ENCODE measurements at regions not wholly inside any gene's neighbourhood (a gene's known extent, or its start where the extent isn't known, plus 50 kb on each side); places are given as distances from the start of the nearest gene placed in this dataset.

DNA sequence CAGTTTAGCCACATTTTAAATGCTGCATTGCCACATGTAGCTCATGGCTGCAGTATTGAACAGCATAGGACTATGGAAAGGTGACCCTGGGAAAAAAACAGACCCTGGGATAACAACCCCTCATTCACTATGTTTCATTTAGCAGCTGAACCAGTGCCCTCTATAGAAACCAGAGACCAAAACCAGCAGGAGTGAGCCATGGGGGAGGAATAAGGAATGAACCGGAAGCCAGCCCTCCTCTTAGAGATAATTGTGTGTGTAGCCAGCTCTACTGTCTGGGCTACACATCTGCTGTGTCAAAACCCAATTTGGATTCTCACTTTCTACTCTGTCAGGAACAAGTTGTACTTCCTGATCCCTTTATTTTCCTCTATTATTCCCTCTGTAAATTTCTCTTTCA is 158.5 kb upstream of the S100G start:
- TF ChIP-seq, protein P1, sequence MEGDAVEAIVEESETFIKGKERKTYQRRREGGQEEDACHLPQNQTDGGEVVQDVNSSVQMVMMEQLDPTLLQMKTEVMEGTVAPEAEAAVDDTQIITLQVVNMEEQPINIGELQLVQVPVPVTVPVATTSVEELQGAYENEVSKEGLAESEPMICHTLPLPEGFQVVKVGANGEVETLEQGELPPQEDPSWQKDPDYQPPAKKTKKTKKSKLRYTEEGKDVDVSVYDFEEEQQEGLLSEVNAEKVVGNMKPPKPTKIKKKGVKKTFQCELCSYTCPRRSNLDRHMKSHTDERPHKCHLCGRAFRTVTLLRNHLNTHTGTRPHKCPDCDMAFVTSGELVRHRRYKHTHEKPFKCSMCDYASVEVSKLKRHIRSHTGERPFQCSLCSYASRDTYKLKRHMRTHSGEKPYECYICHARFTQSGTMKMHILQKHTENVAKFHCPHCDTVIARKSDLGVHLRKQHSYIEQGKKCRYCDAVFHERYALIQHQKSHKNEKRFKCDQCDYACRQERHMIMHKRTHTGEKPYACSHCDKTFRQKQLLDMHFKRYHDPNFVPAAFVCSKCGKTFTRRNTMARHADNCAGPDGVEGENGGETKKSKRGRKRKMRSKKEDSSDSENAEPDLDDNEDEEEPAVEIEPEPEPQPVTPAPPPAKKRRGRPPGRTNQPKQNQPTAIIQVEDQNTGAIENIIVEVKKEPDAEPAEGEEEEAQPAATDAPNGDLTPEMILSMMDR (IDR thresholded peaks at IDR 0.05) = no peak
- DNase-seq (ENCODE audit: low spot score) = no peak
- no peak overlapping the region for H3K27ac ChIP-seq
- no peak overlapping the region for H3K4me3 ChIP-seq

- no peak overlapping the region for H3K4me3 ChIP-seq
- no peak for DNase-seq (ENCODE audit: low spot score)
- H3K27ac ChIP-seq = no peak overlapping the region
- TF ChIP-seq, protein P1 (IDR thresholded peaks at IDR 0.05) = no peak
Measured at GRCh38 chrX:16496175-16496574, 153.8 kb upstream of the S100G start.

- Histone ChIP-seq H3K4me3 (no peak overlapping the region), H3K27ac (no peak overlapping the region)
- TF ChIP-seq, protein P1 (IDR thresholded peaks at IDR 0.05) = no peak
- no peak for DNase-seq (ENCODE audit: low spot score)
Measured at GRCh38 chrX:16511796-16512776, 137.9 kb upstream of the S100G start.

DNA sequence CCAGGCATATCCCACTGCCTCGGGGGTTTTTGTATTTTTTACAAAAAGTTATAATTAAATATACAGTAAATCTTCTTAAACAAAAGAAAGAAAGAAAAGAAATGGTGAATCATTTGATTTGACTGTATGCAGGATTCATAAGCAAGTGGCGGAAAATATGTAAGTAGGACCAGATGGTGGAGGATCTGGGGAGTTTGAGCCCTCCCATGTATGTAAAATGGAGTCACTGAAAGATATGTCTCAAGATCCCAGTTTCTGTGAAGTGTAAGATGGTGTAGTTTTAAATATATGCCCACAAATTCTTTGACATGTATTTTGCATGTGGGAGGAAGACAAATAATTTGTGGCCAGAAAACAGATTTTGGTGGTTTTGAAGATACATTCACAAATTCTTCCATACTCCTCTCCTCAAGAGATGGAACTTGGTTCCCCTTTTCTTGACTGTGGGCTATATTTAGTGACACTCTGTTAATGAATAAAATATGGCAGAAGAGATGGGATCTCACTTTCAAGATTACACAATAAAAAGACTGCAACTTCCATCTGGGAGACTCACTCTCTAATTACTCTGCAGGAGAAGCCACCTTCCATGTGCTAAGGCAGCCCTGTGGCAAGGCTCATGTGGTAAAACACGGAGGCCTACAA is 133.6 kb upstream of the S100G start:
- Histone ChIP-seq H3K4me3 (no peak overlapping the region), H3K27ac (no peak overlapping the region)
- TF ChIP-seq, protein P1 (IDR thresholded peaks at IDR 0.05) = no peak
- no peak for DNase-seq (ENCODE audit: low spot score)

- TF ChIP-seq, protein P1 (IDR thresholded peaks at IDR 0.05) = no peak
- Histone ChIP-seq H3K4me3 (no peak overlapping the region), H3K27ac (no peak overlapping the region)
- DNase-seq (ENCODE audit: low spot score) = no peak
Measured at GRCh38 chrX:16517039-16517605, 132.8 kb upstream of the S100G start.

GRCh38 chrX:16518131-16518530 is 131.8 kb upstream of the S100G start:
- Histone ChIP-seq H3K27ac (no peak overlapping the region), H3K4me3 (no peak overlapping the region)
- DNase-seq (ENCODE audit: low spot score) = no peak
- TF ChIP-seq, protein P1 (IDR thresholded peaks at IDR 0.05) = no peak
